B cell (primary cell): ENCODE measurements at regions not wholly inside any gene's neighbourhood (a gene's known extent, or its start where the extent isn't known, plus 50 kb on each side); places are given as distances from the start of the nearest gene placed in this dataset.
"Not testable (repeated sequence)": the region's sequence is repeated elsewhere in the genome, so short reads cannot be mapped to it uniquely, and the experiment has no call there.

ENCODE experiments used
- EZH2 ChIP-seq: IDR thresholded peaks from 2 replicates; pipeline ENCODE4 v1.6.1; 2012; ENCODE audit warnings: borderline replicate concordance, low read depth, mild to moderate bottlenecking, moderate library complexity, low read length; ENCODE audit not compliant: insufficient read depth, poor library complexity, severe bottlenecking
- TF ChIP-seq, protein P1 (sequence below): fragments of 200-600 bp; IDR thresholded peaks from one replicate; pipeline ENCODE4 v1.8.0; 2022; ENCODE audit warnings: antibody characterized with exemption, mild to moderate bottlenecking

DNA sequence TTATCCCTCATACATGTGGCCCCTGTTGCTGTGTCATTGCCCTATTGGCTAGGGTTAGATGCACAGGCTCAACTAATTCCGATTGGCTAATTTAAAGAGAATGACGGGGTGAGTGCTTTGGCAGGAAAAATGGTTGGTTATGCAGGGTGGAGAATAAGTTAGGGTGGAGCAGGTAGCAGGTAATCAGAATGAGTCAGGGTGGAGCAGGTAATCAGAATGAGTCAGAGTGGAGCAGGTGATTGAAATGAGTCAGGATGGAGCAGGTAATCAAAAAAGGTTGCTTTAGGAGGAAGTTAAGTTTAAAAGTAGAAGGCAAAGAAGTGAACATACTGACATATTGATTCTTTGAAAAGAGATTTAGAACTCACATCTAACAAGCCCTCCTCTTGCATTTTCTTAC lies 513.5 kb downstream of the EDEM1 start:
- TF ChIP-seq, protein P1, sequence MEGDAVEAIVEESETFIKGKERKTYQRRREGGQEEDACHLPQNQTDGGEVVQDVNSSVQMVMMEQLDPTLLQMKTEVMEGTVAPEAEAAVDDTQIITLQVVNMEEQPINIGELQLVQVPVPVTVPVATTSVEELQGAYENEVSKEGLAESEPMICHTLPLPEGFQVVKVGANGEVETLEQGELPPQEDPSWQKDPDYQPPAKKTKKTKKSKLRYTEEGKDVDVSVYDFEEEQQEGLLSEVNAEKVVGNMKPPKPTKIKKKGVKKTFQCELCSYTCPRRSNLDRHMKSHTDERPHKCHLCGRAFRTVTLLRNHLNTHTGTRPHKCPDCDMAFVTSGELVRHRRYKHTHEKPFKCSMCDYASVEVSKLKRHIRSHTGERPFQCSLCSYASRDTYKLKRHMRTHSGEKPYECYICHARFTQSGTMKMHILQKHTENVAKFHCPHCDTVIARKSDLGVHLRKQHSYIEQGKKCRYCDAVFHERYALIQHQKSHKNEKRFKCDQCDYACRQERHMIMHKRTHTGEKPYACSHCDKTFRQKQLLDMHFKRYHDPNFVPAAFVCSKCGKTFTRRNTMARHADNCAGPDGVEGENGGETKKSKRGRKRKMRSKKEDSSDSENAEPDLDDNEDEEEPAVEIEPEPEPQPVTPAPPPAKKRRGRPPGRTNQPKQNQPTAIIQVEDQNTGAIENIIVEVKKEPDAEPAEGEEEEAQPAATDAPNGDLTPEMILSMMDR = not testable (repeated sequence)
- not testable (repeated sequence) for TF ChIP-seq EZH2
